ENCODE measurements at regions not wholly inside any gene's neighbourhood (a gene's known extent, or its start where the extent isn't known, plus 50 kb on each side); places are given as distances from the start of the nearest gene placed in this dataset.

GRCh38 chr1:38208716-38209632 lies 162.4 kb upstream of the POU3F1 start (continued):
- TF ChIP-seq CLOCK (CRISPR knock-in tag; IDR thresholded peaks at IDR 0.05; ENCODE audit: borderline replicate concordance) (no peak), ZNF121 (CRISPR knock-in tag; conservative IDR thresholded peaks at IDR 0.05) (no peak), SNRNP70 (optimal IDR thresholded peaks at IDR 0.05; ENCODE audit: low read depth, low read length) (no peak)

- no peak overlapping the region for H3K4me2 ChIP-seq (ENCODE audit: insufficient read depth, low read length)
- no peak overlapping the region for H3K9ac ChIP-seq (ENCODE audit: insufficient read depth in 1 of 2, low read depth in 2 of 2, low read length in 2 of 2)
- ChIA-PET POLR2A (no interaction called here), CTCF (ENCODE audit: low intra/inter-chr PET ratio) (no interaction called here)
- no peaks in the 10 kb centered on the region for H4K20me1 ChIP-seq (replicated peaks; ENCODE audit: control insufficient read depth, insufficient read depth, low read length)
- WGBS (ENCODE audit: insufficient coverage, low coverage, missing lambda C conversion rate) = 4% methylated on average over 4 of the region's 4 CpGs
- no peaks in the 10 kb centered on the region for H3K9me3 ChIP-seq (replicated peaks; ENCODE audit: control insufficient read depth, insufficient read depth, low read depth, low read length)
- H3K4me3 ChIP-seq = no peak overlapping the region
- BruUV-seq (replicated peaks) = no TSS peak
- no peak overlapping the region for H3K27ac ChIP-seq (ENCODE audit: extremely low read depth, low read depth, low read length)
- ATAC-seq (no peak), FAIRE-seq (no peak), DNase-seq (ENCODE audit: extremely low read depth in 1 of 4, low spot score in 3 of 4) (no peak)
- H3K36me3 ChIP-seq (ENCODE audit: control insufficient read depth, insufficient read depth, low read length) = no peaks in the 10 kb centered on the region
- no peaks in the 10 kb centered on the region for H3K79me2 ChIP-seq (ENCODE audit: control insufficient read depth, insufficient read depth, low read length)
- no peaks in the 10 kb centered on the region for H3K9me1 ChIP-seq (ENCODE audit: control insufficient read depth, insufficient read depth, low read length)
- no peak for TF ChIP-seq SRSF1 (IDR thresholded peaks at IDR 0.05; ENCODE audit: low read depth, low read length)
- TF ChIP-seq U2AF2 (optimal IDR thresholded peaks at IDR 0.05; ENCODE audit: low read depth, low read length) = no peak
- no peak for TF ChIP-seq CTBP1 (IDR thresholded peaks at IDR 0.05; ENCODE audit: borderline replicate concordance)
- no peak for TF ChIP-seq ZNF507 (tag; conservative IDR thresholded peaks at IDR 0.05)
- peak; percentile 82 for TF ChIP-seq PRDM10 (IDR thresholded peaks at IDR 0.05; ENCODE audit: partially characterized antibody)
- no peak overlapping the region for H2AFZ ChIP-seq (ENCODE audit: low read depth, low read length)
- H3K4me1 ChIP-seq (replicated peaks in 1 of 2; ENCODE audit: control insufficient read depth in 2 of 2, insufficient read depth in 2 of 2, low read length in 2 of 2) = peaks cover 0 to 5% of the 10 kb centered on the region in 2 experiments; a peak in 1 of 5 replicates
- intact Hi-C loops (cut with micrococcal nuclease) = no loop called here
- in situ Hi-C loops (cut with MboI) = no loop called here
- peaks cover 9 to 29% of the 10 kb centered on the region in 2 experiments; a peak in 4 of 5 replicates for H3K27me3 ChIP-seq (ENCODE audit: control insufficient read depth in 2 of 2, insufficient read depth in 2 of 2, low read length in 2 of 2)
Measured at GRCh38 chr1:38207906-38208305, 161.3 kb upstream of the POU3F1 start.

Measured in K562 (cell line).